Endodermal cell (in vitro differentiated cells): ENCODE measurements at regions not wholly inside any gene's neighbourhood (a gene's known extent, or its start where the extent isn't known, plus 50 kb on each side); places are given as distances from the start of the nearest gene placed in this dataset.

Experiments used
- DNase-seq: peaks from one replicate; pipeline ENCODE4 v3.0.0-alpha.2; 2017
- H3K27ac ChIP-seq: 2 replicates; pipeline ENCODE4 v1.5.1; 2013; ENCODE audit warnings: mild to moderate bottlenecking, low read depth, low read length, moderate library complexity
- H3K27me3 ChIP-seq: 2 replicates; pipeline ENCODE4 v1.6.1; 2013; ENCODE audit warnings: mild to moderate bottlenecking, low read length, moderate library complexity; ENCODE audit not compliant: insufficient read depth, control insufficient read depth, poor library complexity, severe bottlenecking
- H3K36me3 ChIP-seq: 2 replicates; pipeline ENCODE4 v1.7.0; 2013; ENCODE audit warnings: mild to moderate bottlenecking, low read length, moderate library complexity; ENCODE audit not compliant: control insufficient read depth, insufficient read depth
- H3K4me1 ChIP-seq: one replicate; pipeline ENCODE4 v1.7.0; 2013; ENCODE audit warnings: low read length; ENCODE audit not compliant: control insufficient read depth, insufficient read depth
- H3K4me3 ChIP-seq: 2 replicates; pipeline ENCODE4 v1.5.1; 2013; ENCODE audit warnings: mild to moderate bottlenecking, low read length, moderate library complexity
- H3K9ac ChIP-seq: 2 replicates; pipeline ENCODE4 v1.6.1; 2013; ENCODE audit warnings: mild to moderate bottlenecking, low read length, moderate library complexity; ENCODE audit not compliant: poor library complexity, severe bottlenecking; ENCODE audit errors: extremely low read depth
- H3K9me3 ChIP-seq: 2 replicates; pipeline ENCODE4 v1.6.1; 2013; ENCODE audit warnings: mild to moderate bottlenecking, low read length, moderate library complexity; ENCODE audit not compliant: control insufficient read depth
- H3K27ac Mint-ChIP-seq: 2 replicates; pipeline ENCODE4 v1.8.0; 2020; ENCODE audit warnings: mixed read lengths
- H3K27me3 Mint-ChIP-seq: 2 replicates; pipeline ENCODE4 v1.8.0; 2021; ENCODE audit warnings: mild to moderate bottlenecking, mixed read lengths; ENCODE audit not compliant: insufficient read depth
- H3K36me3 Mint-ChIP-seq: 2 replicates; pipeline ENCODE4 v1.8.0; 2020; ENCODE audit warnings: low read depth, mixed read lengths
- H3K4me1 Mint-ChIP-seq: 2 replicates; pipeline ENCODE4 v1.8.0; 2020; ENCODE audit warnings: mixed read lengths
- H3K4me3 Mint-ChIP-seq: 2 replicates; pipeline ENCODE4 v1.8.0; 2020; ENCODE audit warnings: mild to moderate bottlenecking, moderate library complexity, mixed read lengths
- H3K9me3 Mint-ChIP-seq: 2 replicates; pipeline ENCODE4 v1.8.0; 2020; ENCODE audit warnings: mild to moderate bottlenecking, mixed read lengths
- WGBS, 2 experiments: methylation state at CpG; one replicate each; pipeline versions ENCODE4 v1.1.5 to v1.1.7; 2013; ENCODE audit warnings: missing lambda C conversion rate in 2 of 2, mixed read lengths in 1 of 2; ENCODE audit not compliant: insufficient coverage in 1 of 2, insufficient read length in 1 of 2; 5-methylcytosine and 5-hydroxymethylcytosine counted together
- TF ChIP-seq, protein P1 (sequence below): fragments of 200-600 bp; sonication (generic); conservative IDR thresholded peaks from 2 replicates; pipeline ENCODE4 v1.5.0; 2021; ENCODE audit warnings: antibody characterized with exemption, mild to moderate bottlenecking

DNA sequence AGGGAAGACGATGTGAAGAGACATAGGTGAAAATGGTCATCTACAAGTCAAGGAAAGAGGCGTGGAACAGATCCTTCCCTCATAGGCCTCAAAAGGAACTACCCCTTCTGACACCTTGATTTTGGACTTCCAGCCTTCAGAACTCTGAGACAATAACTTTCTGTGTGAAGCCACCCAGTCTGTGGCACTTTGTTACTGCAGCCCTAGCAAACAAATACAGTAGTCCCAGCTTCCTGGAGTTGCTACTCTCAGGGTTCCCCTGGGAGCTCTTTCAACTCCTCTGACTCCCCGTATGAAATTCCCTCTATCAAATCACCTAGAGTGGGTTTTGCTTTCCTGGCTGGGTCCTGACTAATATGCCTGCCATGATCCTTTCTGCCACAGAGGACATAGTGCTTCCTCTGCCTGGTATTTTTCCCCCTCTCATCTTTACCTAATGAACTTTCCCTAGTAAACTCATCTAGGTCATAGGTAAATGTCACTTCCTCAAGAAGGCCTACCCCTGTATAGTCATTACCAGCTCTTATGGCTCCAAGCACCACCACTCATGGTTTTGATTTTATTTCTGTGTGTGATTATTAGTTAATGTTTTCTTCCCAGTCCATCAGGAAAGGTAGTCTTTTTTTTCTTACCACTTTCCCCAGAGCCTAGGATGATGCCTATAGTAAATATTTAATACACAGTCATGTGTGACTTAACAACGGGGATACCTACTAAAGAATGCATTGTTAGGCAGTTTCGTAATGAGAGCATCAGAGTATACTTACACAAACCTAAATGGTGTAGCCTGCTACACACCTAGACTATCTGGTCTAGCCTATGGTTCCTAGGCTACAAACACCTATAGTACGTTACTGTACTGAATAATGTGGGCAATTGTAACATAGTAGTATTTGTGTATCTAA is 111.5 kb upstream of the LGALSL start:
- Histone ChIP-seq H3K9ac (no peak overlapping the region), H3K27ac (no peak overlapping the region), H3K9me3 (no peaks in the 10 kb centered on the region), H3K4me1 (no peaks in the 10 kb centered on the region), H3K36me3 (no peaks in the 10 kb centered on the region), H3K4me3 (no peak overlapping the region), H3K27me3 (no peaks in the 10 kb centered on the region)
- Mint-ChIP-seq H3K36me3 (no peaks in the 10 kb centered on the region), H3K4me1 (peaks cover 11% of the 10 kb centered on the region), H3K27ac (no peak overlapping the region), H3K27me3 (no peaks in the 10 kb centered on the region), H3K4me3 (no peak overlapping the region), H3K9me3 (no peaks in the 10 kb centered on the region)
- no peak for DNase-seq
- WGBS, 2 experiments: 86 to 91% methylated on average over 3 to 5 of the region's 6 CpGs
- TF ChIP-seq, protein P1, sequence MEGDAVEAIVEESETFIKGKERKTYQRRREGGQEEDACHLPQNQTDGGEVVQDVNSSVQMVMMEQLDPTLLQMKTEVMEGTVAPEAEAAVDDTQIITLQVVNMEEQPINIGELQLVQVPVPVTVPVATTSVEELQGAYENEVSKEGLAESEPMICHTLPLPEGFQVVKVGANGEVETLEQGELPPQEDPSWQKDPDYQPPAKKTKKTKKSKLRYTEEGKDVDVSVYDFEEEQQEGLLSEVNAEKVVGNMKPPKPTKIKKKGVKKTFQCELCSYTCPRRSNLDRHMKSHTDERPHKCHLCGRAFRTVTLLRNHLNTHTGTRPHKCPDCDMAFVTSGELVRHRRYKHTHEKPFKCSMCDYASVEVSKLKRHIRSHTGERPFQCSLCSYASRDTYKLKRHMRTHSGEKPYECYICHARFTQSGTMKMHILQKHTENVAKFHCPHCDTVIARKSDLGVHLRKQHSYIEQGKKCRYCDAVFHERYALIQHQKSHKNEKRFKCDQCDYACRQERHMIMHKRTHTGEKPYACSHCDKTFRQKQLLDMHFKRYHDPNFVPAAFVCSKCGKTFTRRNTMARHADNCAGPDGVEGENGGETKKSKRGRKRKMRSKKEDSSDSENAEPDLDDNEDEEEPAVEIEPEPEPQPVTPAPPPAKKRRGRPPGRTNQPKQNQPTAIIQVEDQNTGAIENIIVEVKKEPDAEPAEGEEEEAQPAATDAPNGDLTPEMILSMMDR: no peak

DNA sequence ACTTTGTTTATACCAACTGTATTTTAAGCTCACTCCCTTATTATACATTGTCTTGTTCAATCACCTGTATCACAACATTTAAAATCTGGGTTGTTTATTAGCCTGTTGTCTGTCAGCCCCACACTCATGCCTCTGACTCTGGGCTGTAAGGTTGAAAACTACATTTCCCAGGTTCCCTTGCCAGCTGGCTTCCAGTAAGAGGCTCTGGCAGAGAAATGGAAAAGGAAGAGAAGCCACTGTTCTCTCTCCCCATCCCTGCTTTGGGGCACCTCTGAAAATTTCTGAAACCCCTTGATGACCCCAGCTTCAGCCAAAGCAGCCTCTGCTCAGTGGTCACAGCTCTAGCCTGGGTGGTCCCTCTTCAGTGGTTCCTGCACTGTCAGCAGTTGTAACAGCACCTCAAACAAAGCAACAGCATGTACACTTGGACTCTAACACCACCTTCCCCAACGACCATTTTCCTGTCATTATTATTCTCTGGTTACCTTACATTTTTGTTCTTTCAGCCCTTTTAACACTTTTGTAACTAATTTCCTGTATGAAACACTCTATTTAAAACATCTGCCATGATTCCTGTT is 108.9 kb upstream of the LGALSL start:
- Mint-ChIP-seq H3K27me3 (no peaks in the 10 kb centered on the region), H3K9me3 (no peaks in the 10 kb centered on the region), H3K4me3 (no peak overlapping the region), H3K36me3 (no peaks in the 10 kb centered on the region), H3K27ac (no peak overlapping the region), H3K4me1 (no peaks in the 10 kb centered on the region)
- H3K9me3 ChIP-seq: no peaks in the 10 kb centered on the region
- TF ChIP-seq, protein P1: no peak
- H3K27me3 ChIP-seq: no peaks in the 10 kb centered on the region
- no peak overlapping the region for H3K27ac ChIP-seq
- 17 to 32% methylated on average over 1 of the region's 1 CpG for WGBS, 2 experiments
- no peak overlapping the region for H3K9ac ChIP-seq
- H3K4me1 ChIP-seq: no peaks in the 10 kb centered on the region
- no peaks in the 10 kb centered on the region for H3K36me3 ChIP-seq
- no peak for DNase-seq
- H3K4me3 ChIP-seq: no peak overlapping the region

DNA sequence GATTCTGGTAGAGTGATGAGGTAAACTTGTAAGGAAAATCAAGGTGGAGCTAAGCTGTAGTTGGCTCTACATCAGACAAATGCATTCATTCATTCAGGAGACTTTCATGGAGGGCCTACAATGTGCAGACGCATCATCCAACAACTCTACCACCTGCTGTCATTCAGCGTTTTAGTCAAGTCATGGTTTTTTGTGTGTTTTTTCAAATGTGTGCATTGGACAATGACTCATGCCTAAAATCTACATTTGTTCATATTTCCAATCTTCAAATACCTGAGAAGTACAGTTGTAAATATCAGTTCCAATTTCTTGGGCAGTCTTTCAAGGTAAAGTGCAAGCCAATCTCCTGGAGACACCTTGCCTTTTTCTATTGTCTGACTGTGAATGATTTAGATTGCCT is 108.0 kb upstream of the LGALSL start:
- WGBS, 2 experiments: 95% methylated on average over 2 of the region's 2 CpGs; no CpG with 5 or more reads in 1 of the 2 experiments
- no peaks in the 10 kb centered on the region for H3K4me1 ChIP-seq
- no peaks in the 10 kb centered on the region for H3K36me3 Mint-ChIP-seq
- no peak overlapping the region for H3K27ac Mint-ChIP-seq
- DNase-seq: no peak
- no peaks in the 10 kb centered on the region for H3K27me3 Mint-ChIP-seq
- TF ChIP-seq, protein P1: no peak
- no peak overlapping the region for H3K4me3 Mint-ChIP-seq
- H3K9me3 ChIP-seq: no peaks in the 10 kb centered on the region
- H3K9ac ChIP-seq: no peak overlapping the region
- no peaks in the 10 kb centered on the region for H3K9me3 Mint-ChIP-seq
- H3K27ac ChIP-seq: no peak overlapping the region
- H3K4me3 ChIP-seq: no peak overlapping the region
- H3K36me3 ChIP-seq: no peaks in the 10 kb centered on the region
- H3K27me3 ChIP-seq: no peaks in the 10 kb centered on the region
- H3K4me1 Mint-ChIP-seq: no peaks in the 10 kb centered on the region
